ENCODE measurements at regions not wholly inside any gene's neighbourhood (a gene's known extent, or its start where the extent isn't known, plus 50 kb on each side); places are given as distances from the start of the nearest gene placed in this dataset.

DNA sequence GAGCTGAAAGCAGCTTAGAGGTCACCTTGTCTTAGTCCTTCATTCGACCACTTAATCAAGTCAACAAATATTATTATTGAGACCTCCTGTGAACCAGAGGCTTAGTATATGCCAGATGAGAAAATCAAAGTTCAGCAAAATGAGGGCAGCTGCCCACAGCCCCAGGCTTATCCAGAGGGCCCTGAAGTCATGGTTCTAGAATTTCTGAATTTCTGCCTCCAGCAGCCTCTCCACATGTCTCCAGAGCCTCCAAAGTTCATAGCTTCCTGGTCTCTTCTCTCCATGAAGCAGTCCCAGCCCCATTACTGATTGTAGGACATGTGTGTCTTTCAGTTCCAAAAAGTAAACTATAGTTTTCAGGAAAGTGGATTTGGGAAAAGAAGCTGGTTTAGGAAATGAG, 96.9 kb upstream of the TSC22D2 start:
- H3K27ac ChIP-seq = peak overlapping the region; percentile 50
- peaks cover 3% of the 10 kb centered on the region for H3K4me1 ChIP-seq
- H3K9me3 ChIP-seq = no peaks in the 10 kb centered on the region
- TF ChIP-seq, protein P1, sequence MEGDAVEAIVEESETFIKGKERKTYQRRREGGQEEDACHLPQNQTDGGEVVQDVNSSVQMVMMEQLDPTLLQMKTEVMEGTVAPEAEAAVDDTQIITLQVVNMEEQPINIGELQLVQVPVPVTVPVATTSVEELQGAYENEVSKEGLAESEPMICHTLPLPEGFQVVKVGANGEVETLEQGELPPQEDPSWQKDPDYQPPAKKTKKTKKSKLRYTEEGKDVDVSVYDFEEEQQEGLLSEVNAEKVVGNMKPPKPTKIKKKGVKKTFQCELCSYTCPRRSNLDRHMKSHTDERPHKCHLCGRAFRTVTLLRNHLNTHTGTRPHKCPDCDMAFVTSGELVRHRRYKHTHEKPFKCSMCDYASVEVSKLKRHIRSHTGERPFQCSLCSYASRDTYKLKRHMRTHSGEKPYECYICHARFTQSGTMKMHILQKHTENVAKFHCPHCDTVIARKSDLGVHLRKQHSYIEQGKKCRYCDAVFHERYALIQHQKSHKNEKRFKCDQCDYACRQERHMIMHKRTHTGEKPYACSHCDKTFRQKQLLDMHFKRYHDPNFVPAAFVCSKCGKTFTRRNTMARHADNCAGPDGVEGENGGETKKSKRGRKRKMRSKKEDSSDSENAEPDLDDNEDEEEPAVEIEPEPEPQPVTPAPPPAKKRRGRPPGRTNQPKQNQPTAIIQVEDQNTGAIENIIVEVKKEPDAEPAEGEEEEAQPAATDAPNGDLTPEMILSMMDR (IDR thresholded peaks at IDR 0.05) = no peak
- intact Hi-C loops (cut with DNase I) = no loop called here
- DNase-seq (no peak), ATAC-seq (no peak)
- no peaks in the 10 kb centered on the region for H3K27me3 ChIP-seq (ENCODE audit: low read depth)
- no peak overlapping the region for H3K4me3 ChIP-seq
- no peaks in the 10 kb centered on the region for H3K36me3 ChIP-seq

DNA sequence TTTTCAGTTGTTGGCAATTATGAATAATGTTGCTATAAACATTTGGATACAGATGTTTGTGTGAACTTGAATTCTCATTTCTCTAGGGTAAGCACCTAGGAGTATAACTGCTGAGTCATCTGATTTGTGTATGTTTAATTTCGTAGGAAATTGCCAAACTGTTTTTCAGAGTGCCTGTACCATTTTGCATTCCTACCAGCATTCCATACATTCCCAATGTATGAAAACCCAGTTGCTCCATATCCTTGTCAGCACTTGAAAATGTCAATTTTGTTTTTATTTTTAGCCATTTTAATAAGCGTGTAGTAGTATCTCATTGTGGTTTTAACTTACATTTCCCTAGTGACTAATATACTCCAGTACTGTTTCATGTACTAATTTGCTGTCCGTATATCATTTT, 98.5 kb upstream of the TSC22D2 start:
- TF ChIP-seq, protein P1 (IDR thresholded peaks at IDR 0.05) = no peak

DNA sequence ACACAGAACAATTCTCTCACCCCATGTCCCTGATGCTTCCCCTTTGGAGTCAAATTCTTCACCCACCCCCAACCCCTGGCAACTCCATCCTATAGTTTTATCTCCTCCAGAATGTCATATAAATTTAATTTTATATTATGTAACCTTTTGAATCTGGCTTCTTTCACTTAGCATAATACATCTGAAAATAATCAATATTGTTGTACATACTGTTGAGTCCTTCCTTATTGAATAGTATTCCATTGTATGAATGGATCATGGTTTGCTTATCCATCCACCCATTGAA, 98.9 kb upstream of the TSC22D2 start:
- H3K27ac ChIP-seq = no peak overlapping the region
- peaks cover 3% of the 10 kb centered on the region for H3K4me1 ChIP-seq
- no peaks in the 10 kb centered on the region for H3K27me3 ChIP-seq (ENCODE audit: low read depth)
- intact Hi-C loops (cut with DNase I) = no loop called here
- H3K9me3 ChIP-seq = no peaks in the 10 kb centered on the region
- ATAC-seq = no peak
- no peak overlapping the region for H3K4me3 ChIP-seq
- TF ChIP-seq, protein P1 (IDR thresholded peaks at IDR 0.05) = no peak
- no peak for DNase-seq
- H3K36me3 ChIP-seq = no peaks in the 10 kb centered on the region

More for the DNA sequence above, 98.5 kb upstream of the TSC22D2 start:
- H3K4me1 ChIP-seq = peaks cover 3% of the 10 kb centered on the region
- DNase-seq (no peak), ATAC-seq (no peak)
- no peak overlapping the region for H3K4me3 ChIP-seq
- intact Hi-C loops (cut with DNase I) = no loop called here
- no peaks in the 10 kb centered on the region for H3K9me3 ChIP-seq
- no peaks in the 10 kb centered on the region for H3K36me3 ChIP-seq
- H3K27ac ChIP-seq = no peak overlapping the region
- H3K27me3 ChIP-seq (ENCODE audit: low read depth) = no peaks in the 10 kb centered on the region

DNA sequence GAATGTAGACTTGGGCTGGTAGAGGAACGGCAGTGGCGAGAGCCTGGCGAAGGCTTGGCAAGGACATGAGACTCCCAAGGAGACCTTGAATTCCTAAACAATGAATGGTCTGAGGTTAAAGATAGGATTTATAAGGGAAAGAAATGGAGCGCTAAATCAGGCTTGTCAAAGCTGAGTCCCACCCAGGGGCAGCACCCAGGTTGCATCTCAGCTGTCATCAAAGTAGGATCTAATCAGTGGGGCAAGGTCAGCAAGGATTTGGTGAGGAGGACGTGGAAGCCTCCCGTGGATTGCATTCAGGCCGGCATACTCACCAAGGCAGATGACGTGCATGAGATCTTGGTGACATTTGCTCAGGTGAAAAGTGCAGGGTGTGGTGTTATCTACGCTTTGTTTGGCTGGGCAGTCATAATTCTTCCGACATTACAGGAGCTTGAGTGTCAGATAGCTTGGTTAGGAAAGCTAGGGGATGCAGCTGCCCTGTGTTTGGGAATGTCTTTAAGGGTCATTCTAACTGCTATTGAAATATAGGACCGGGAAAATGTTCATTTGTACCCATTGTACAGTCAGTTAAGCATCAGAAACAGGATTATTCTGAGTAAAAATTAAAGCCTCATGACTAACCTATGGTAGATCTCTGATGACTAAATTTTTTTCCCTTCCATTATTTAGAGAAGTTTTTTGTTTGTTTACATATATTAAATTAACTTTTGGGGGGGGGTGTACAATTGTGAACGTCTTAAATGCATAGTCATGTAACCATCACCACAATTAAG, 99.4 kb upstream of the TSC22D2 start:
- H3K4me3 ChIP-seq = no peak overlapping the region
- no peaks in the 10 kb centered on the region for H3K9me3 ChIP-seq
- H3K36me3 ChIP-seq = no peaks in the 10 kb centered on the region
- ATAC-seq (no peak), DNase-seq (no peak)
- TF ChIP-seq, protein P1 (IDR thresholded peaks at IDR 0.05) = no peak
- no peaks in the 10 kb centered on the region for H3K27me3 ChIP-seq (ENCODE audit: low read depth)
- intact Hi-C loops (cut with DNase I) = no loop called here
- peaks cover 3% of the 10 kb centered on the region for H3K4me1 ChIP-seq
- H3K27ac ChIP-seq = no peak overlapping the region

DNA sequence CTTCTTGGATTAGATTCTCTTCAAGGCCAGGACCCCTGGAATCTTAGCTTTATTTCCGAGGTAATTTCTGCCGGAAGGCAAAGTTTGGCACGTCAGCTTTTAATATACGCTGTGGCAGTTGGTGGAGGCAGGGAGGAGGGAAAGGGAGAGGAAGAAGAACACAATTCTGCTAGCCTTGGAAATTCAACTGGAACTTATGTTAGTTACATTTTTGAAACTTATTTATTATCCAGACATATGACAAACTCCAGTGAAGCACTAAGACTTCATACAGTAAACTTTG, 100.1 kb upstream of the TSC22D2 start:
- intact Hi-C loops (cut with DNase I) = no loop called here
- TF ChIP-seq, protein P1 (IDR thresholded peaks at IDR 0.05) = no peak
- no peak for ATAC-seq
- no peak for DNase-seq
- Histone ChIP-seq H3K9me3 (no peaks in the 10 kb centered on the region), H3K36me3 (no peaks in the 10 kb centered on the region), H3K27me3 (ENCODE audit: low read depth) (no peaks in the 10 kb centered on the region), H3K27ac (no peak overlapping the region), H3K4me1 (peaks cover 3% of the 10 kb centered on the region), H3K4me3 (no peak overlapping the region)

Data from lower lobe of right lung (tissue), 2 donors.